ENCODE measurements at regions not wholly inside any gene's neighbourhood (a gene's known extent, or its start where the extent isn't known, plus 50 kb on each side); places are given as distances from the start of the nearest gene placed in this dataset.

DNA sequence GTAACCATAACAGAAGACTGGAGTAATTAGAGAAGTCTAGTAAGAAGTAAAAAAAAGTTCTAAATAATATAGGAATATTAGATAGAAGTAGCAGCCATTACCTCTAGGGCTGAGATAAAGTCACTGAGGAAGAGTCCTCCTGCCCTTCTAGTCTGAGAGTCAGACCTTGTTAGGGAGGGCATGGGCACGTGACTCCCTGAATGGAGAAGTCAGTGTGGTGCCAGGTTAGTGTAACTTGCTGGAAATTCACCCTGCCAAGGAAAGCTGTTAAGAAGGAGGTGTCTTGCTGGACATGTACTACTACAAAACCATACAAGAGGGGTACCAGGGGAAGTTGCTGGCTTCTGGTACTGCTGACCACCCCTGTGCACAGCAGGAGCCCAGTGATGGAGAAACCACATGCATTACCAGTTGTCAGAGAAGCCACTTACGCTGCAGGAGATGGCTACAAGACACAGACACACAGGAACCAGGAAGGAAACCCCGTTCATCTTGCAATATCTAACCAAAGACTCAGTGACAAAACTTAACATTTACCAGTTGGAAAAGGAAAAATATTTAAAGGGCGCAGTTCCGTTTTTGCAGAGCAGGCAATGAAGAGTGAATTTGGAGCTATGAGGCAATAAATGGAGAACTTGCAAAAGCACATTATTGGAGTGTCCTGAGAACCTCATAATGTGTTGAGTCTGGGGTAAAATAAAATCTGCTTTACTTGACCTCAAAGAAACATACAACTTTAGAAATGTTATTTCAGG is 77.2 kb upstream of the TLK1 start:
- CTCF ChIA-PET, result interaction anchor here (1.2 kb wide), 1 partner anchor 8 kb away, joined by 5 read pairs; no protein-coding TSS in a partner anchor
- no peaks in the 10 kb centered on the region for H3K36me3 ChIP-seq (ENCODE audit: control insufficient read depth in 4 of 4, insufficient read depth in 4 of 4, low read length in 3 of 4)
- no peak overlapping the region for H3K4me3 ChIP-seq (ENCODE audit: control insufficient read depth in 1 of 7, extremely low read depth in 1 of 7, insufficient read depth in 4 of 7, low read depth in 2 of 7, low read length in 6 of 7)
- peaks cover 4 to 19% (median 13%) of the 10 kb centered on the region in 4 experiments for H3K4me1 ChIP-seq (ENCODE audit: control extremely low read depth in 1 of 4, control insufficient read depth in 4 of 4, insufficient read depth in 4 of 4, low read length in 3 of 4)
- WGBS (ENCODE audit: insufficient coverage), result no CpG with 5 or more reads among the region's 5 CpGs
- POLR2A ChIA-PET, result no interaction called here
- DNase-seq, result peak in 2 of 3 donors; percentile 47 to 66
- H3K27ac ChIP-seq (ENCODE audit: insufficient read depth in 1 of 2, low read depth in 1 of 2, low read length in 2 of 2, poor library complexity in 1 of 2, severe bottlenecking in 2 of 2), result no peak overlapping the region
- no peaks in the 10 kb centered on the region for H3K9me3 ChIP-seq (ENCODE audit: control extremely low read depth in 1 of 5, control insufficient read depth in 4 of 5, insufficient read depth in 2 of 5, low read depth in 1 of 5, low read length in 4 of 5)
- H3K27me3 ChIP-seq (replicated peaks in 2 of 5; ENCODE audit: control insufficient read depth in 4 of 5, insufficient read depth in 5 of 5, low read length in 4 of 5), result no peaks in the 10 kb centered on the region

DNA sequence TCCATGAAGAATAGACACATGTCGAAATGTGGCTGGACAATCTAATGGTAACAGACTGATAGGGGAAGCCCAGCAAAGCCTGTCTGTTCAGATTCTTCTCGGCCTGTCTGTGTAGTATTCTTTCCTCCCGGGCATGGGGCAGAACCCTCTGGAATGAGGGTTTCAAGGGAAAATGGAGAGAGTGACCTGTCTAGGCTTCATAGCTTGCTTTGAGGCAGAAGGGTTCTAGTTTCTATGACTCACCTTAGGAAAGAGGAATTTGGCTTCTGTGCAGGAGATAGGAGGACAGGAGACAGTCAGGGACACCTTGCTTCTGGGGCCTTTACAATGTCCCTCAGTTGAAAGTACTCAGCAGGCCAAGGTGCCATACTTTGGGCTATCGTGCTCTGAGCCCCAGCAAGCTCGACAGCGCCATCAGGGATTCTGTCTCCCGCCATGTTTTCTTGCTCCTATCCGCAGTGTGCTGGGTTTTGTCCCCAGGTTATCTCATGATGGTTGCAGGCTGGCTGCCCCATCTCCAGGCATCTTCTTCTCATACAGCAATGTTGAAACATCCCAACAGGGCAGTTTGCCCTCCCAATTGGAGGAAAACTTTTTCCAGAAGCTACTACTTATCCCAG is 74.7 kb upstream of the TLK1 start:
- DNase-seq, result no peak
- ChIA-PET POLR2A (no interaction called here), CTCF (no interaction called here)
- Histone ChIP-seq H3K4me1 (ENCODE audit: control extremely low read depth in 1 of 4, control insufficient read depth in 4 of 4, insufficient read depth in 4 of 4, low read length in 3 of 4) (peaks cover 4 to 19% (median 13%) of the 10 kb centered on the region in 4 experiments), H3K4me3 (ENCODE audit: control insufficient read depth in 1 of 7, extremely low read depth in 1 of 7, insufficient read depth in 4 of 7, low read depth in 2 of 7, low read length in 6 of 7) (no peak overlapping the region), H3K9me3 (ENCODE audit: control extremely low read depth in 1 of 5, control insufficient read depth in 4 of 5, insufficient read depth in 2 of 5, low read depth in 1 of 5, low read length in 4 of 5) (no peaks in the 10 kb centered on the region), H3K27me3 (replicated peaks in 2 of 5; ENCODE audit: control insufficient read depth in 4 of 5, insufficient read depth in 5 of 5, low read length in 4 of 5) (no peaks in the 10 kb centered on the region), H3K36me3 (ENCODE audit: control insufficient read depth in 4 of 4, insufficient read depth in 4 of 4, low read length in 3 of 4) (no peaks in the 10 kb centered on the region), H3K27ac (ENCODE audit: insufficient read depth in 1 of 2, low read depth in 1 of 2, low read length in 2 of 2, poor library complexity in 1 of 2, severe bottlenecking in 2 of 2) (no peak overlapping the region)
- WGBS (ENCODE audit: insufficient coverage), result 100% methylated on average over 7 of the region's 8 CpGs

DNA sequence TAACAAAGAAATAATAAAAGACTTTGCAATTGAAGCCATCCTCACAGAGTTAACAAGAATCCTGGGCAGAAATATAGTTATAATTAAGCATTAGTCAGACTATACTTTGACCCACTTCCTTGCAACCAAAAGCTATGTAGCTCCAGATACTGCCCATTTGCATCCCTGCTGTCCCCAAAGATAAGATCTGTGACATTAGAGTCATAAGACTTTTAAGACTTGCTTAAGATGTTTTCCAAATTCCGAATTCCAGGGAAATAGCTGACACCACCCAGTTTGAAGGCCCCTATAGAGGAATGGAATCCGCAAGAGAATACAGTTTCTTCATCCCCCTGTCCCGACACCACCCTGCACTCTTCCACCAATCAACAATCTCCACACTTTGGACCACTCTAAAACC is 69.5 kb upstream of the TLK1 start:
- Histone ChIP-seq H3K4me3 (ENCODE audit: control insufficient read depth in 1 of 7, extremely low read depth in 1 of 7, insufficient read depth in 4 of 7, low read depth in 2 of 7, low read length in 6 of 7) (no peak overlapping the region), H3K9me3 (ENCODE audit: control extremely low read depth in 1 of 5, control insufficient read depth in 4 of 5, insufficient read depth in 2 of 5, low read depth in 1 of 5, low read length in 4 of 5) (peaks cover 0 to 1% (median 0%) of the 10 kb centered on the region in 5 experiments), H3K36me3 (ENCODE audit: control insufficient read depth in 4 of 4, insufficient read depth in 4 of 4, low read length in 3 of 4) (no peaks in the 10 kb centered on the region), H3K4me1 (ENCODE audit: control extremely low read depth in 1 of 4, control insufficient read depth in 4 of 4, insufficient read depth in 4 of 4, low read length in 3 of 4) (no peaks in the 10 kb centered on the region), H3K27ac (ENCODE audit: insufficient read depth in 1 of 2, low read depth in 1 of 2, low read length in 2 of 2, poor library complexity in 1 of 2, severe bottlenecking in 2 of 2) (no peak overlapping the region), H3K27me3 (replicated peaks in 2 of 5; ENCODE audit: control insufficient read depth in 4 of 5, insufficient read depth in 5 of 5, low read length in 4 of 5) (no peaks in the 10 kb centered on the region)
- DNase-seq, result no peak
- ChIA-PET POLR2A (no interaction called here), CTCF (interaction anchor here (0.8 to 1.6 kb wide), 4 partner anchors 9 to 38 kb away, joined by 3 to 5 read pairs (median 3); no protein-coding TSS in a partner anchor)
- WGBS (ENCODE audit: insufficient coverage), result 100% methylated on average over 3 of the region's 3 CpGs

DNA sequence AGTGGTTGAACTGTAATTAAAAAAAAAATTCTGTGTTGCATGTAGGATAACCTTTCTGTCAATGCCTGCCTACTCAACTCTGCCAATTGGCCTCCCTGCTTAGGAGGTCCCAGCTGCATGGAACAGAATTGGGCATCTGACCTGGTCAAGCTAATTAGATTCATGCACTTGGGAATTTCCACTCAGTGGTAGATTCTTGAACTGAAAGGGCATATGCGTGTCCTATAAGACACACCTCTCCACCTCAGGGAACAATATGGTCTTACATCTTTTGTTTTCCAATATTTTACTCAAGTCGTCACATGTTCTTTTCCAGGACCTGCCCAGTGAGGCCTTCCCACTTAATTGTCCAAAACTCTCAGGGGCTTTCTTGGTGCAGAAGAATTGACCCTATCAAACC is 68.1 kb upstream of the TLK1 start:
- POLR2A ChIA-PET, result no interaction called here
- Histone ChIP-seq H3K36me3 (ENCODE audit: control insufficient read depth in 4 of 4, insufficient read depth in 4 of 4, low read length in 3 of 4) (no peaks in the 10 kb centered on the region), H3K9me3 (ENCODE audit: control extremely low read depth in 1 of 5, control insufficient read depth in 4 of 5, insufficient read depth in 2 of 5, low read depth in 1 of 5, low read length in 4 of 5) (peaks cover 0 to 3% (median 0%) of the 10 kb centered on the region in 5 experiments), H3K27me3 (replicated peaks in 2 of 5; ENCODE audit: control insufficient read depth in 4 of 5, insufficient read depth in 5 of 5, low read length in 4 of 5) (no peaks in the 10 kb centered on the region), H3K27ac (ENCODE audit: insufficient read depth in 1 of 2, low read depth in 1 of 2, low read length in 2 of 2, poor library complexity in 1 of 2, severe bottlenecking in 2 of 2) (no peak overlapping the region), H3K4me1 (ENCODE audit: control extremely low read depth in 1 of 4, control insufficient read depth in 4 of 4, insufficient read depth in 4 of 4, low read length in 3 of 4) (no peaks in the 10 kb centered on the region), H3K4me3 (ENCODE audit: control insufficient read depth in 1 of 7, extremely low read depth in 1 of 7, insufficient read depth in 4 of 7, low read depth in 2 of 7, low read length in 6 of 7) (no peak overlapping the region)
- CTCF ChIA-PET, result no interaction called here
- 95% methylated on average over 2 of the region's 2 CpGs for WGBS (ENCODE audit: insufficient coverage)
- no peak for DNase-seq

DNA sequence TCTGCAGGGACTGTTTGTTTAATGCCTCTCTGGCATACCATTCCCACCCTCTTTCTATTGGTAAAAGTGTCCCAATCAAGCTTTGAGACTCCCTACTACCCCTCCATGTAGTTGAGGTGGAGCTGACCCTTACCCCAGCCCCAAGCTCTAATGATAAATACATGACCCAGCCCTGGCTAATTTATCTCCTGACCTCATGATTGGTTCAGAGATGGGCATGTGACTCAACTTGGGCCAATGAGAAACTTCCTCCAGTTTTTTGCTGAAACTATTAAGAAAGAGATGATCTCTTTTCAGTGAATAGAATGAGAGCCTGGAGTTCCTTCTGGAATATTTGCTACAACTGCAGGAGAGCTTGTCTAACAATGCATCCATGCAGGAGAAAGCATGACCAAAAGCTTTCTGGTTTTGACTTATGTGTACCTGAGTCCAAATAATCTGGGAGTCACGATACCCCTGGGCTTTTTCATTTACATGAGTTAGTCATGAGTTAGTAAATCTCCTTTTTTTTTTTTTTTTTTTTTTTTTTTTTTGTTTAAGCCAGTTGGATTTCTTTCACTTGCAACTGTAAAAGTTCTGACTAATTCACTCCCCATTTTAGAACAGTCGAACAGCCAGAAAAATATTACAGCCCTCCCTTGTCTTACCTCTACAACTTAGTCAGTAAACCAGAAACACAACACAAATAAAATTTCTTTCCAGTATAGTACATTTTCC is 66.5 kb upstream of the TLK1 start:
- ChIA-PET CTCF (no interaction called here), POLR2A (no interaction called here)
- Histone ChIP-seq H3K4me1 (ENCODE audit: control extremely low read depth in 1 of 4, control insufficient read depth in 4 of 4, insufficient read depth in 4 of 4, low read length in 3 of 4) (no peaks in the 10 kb centered on the region), H3K4me3 (ENCODE audit: control insufficient read depth in 1 of 7, extremely low read depth in 1 of 7, insufficient read depth in 4 of 7, low read depth in 2 of 7, low read length in 6 of 7) (no peak overlapping the region), H3K27ac (ENCODE audit: insufficient read depth in 1 of 2, low read depth in 1 of 2, low read length in 2 of 2, poor library complexity in 1 of 2, severe bottlenecking in 2 of 2) (no peak overlapping the region), H3K27me3 (replicated peaks in 2 of 5; ENCODE audit: control insufficient read depth in 4 of 5, insufficient read depth in 5 of 5, low read length in 4 of 5) (no peaks in the 10 kb centered on the region), H3K9me3 (ENCODE audit: control extremely low read depth in 1 of 5, control insufficient read depth in 4 of 5, insufficient read depth in 2 of 5, low read depth in 1 of 5, low read length in 4 of 5) (peaks cover 0 to 3% (median 0%) of the 10 kb centered on the region in 5 experiments), H3K36me3 (ENCODE audit: control insufficient read depth in 4 of 4, insufficient read depth in 4 of 4, low read length in 3 of 4) (no peaks in the 10 kb centered on the region)
- DNase-seq, result no peak
- 100% methylated on average over 1 of the region's 2 CpGs for WGBS (ENCODE audit: insufficient coverage)

GRCh38 chr2:171226461-171226860 is 65.8 kb upstream of the TLK1 start:
- H3K36me3 ChIP-seq (ENCODE audit: control insufficient read depth in 4 of 4, insufficient read depth in 4 of 4, low read length in 3 of 4), result no peaks in the 10 kb centered on the region
- H3K27ac ChIP-seq (ENCODE audit: insufficient read depth in 1 of 2, low read depth in 1 of 2, low read length in 2 of 2, poor library complexity in 1 of 2, severe bottlenecking in 2 of 2), result no peak overlapping the region
- H3K4me1 ChIP-seq (ENCODE audit: control extremely low read depth in 1 of 4, control insufficient read depth in 4 of 4, insufficient read depth in 4 of 4, low read length in 3 of 4), result no peaks in the 10 kb centered on the region
- H3K9me3 ChIP-seq (ENCODE audit: control extremely low read depth in 1 of 5, control insufficient read depth in 4 of 5, insufficient read depth in 2 of 5, low read depth in 1 of 5, low read length in 4 of 5), result peaks cover 0 to 3% (median 0%) of the 10 kb centered on the region in 5 experiments
- DNase-seq, result no peak
- H3K27me3 ChIP-seq (replicated peaks in 2 of 5; ENCODE audit: control insufficient read depth in 4 of 5, insufficient read depth in 5 of 5, low read length in 4 of 5), result no peaks in the 10 kb centered on the region
- no peak overlapping the region for H3K4me3 ChIP-seq (ENCODE audit: control insufficient read depth in 1 of 7, extremely low read depth in 1 of 7, insufficient read depth in 4 of 7, low read depth in 2 of 7, low read length in 6 of 7)
- POLR2A ChIA-PET, result no interaction called here
- CTCF ChIA-PET, result no interaction called here

GRCh38 chr2:171225989-171226388 is 65.3 kb upstream of the TLK1 start:
- Histone ChIP-seq H3K36me3 (ENCODE audit: control insufficient read depth in 4 of 4, insufficient read depth in 4 of 4, low read length in 3 of 4) (no peaks in the 10 kb centered on the region), H3K9me3 (ENCODE audit: control extremely low read depth in 1 of 5, control insufficient read depth in 4 of 5, insufficient read depth in 2 of 5, low read depth in 1 of 5, low read length in 4 of 5) (peaks cover 0 to 3% (median 0%) of the 10 kb centered on the region in 5 experiments), H3K27ac (ENCODE audit: insufficient read depth in 1 of 2, low read depth in 1 of 2, low read length in 2 of 2, poor library complexity in 1 of 2, severe bottlenecking in 2 of 2) (no peak overlapping the region), H3K4me1 (ENCODE audit: control extremely low read depth in 1 of 4, control insufficient read depth in 4 of 4, insufficient read depth in 4 of 4, low read length in 3 of 4) (no peaks in the 10 kb centered on the region), H3K27me3 (replicated peaks in 2 of 5; ENCODE audit: control insufficient read depth in 4 of 5, insufficient read depth in 5 of 5, low read length in 4 of 5) (no peaks in the 10 kb centered on the region), H3K4me3 (ENCODE audit: control insufficient read depth in 1 of 7, extremely low read depth in 1 of 7, insufficient read depth in 4 of 7, low read depth in 2 of 7, low read length in 6 of 7) (no peak overlapping the region)
- CTCF ChIA-PET, result no interaction called here
- no peak for DNase-seq
- POLR2A ChIA-PET, result no interaction called here
- WGBS (ENCODE audit: insufficient coverage), result no CpG with 5 or more reads among the region's 1 CpG
